ENCODE measurements at regions not wholly inside any gene's neighbourhood (a gene's known extent, or its start where the extent isn't known, plus 50 kb on each side); places are given as distances from the start of the nearest gene placed in this dataset.

DNA sequence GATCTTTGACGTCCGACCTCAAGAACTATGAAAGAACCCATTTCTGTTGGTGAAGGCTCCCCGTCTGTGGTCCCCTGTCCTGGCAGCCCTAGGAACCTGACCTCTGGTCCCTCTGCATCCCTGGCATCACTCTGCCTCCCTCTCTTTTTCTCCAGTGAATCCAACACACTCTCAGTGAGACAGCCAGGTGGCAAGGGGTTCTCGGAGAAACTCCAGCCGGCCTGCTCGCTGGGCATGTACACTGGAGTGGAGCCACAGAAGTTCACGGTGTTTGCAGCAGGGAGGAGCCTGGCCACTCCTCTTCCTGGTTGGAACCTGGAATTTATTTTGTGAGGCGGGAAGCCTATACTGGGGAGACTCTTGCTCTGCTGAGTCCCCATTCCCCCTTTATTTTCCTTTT is 230.2 kb upstream of the AJAP1 start:
- no peak for DNase-seq (ENCODE audit: extremely low read depth, low read depth)
- no peak overlapping the region for H3K4me3 ChIP-seq (replicated peaks; ENCODE audit: low read depth, low read length)
- TF ChIP-seq, protein P1, sequence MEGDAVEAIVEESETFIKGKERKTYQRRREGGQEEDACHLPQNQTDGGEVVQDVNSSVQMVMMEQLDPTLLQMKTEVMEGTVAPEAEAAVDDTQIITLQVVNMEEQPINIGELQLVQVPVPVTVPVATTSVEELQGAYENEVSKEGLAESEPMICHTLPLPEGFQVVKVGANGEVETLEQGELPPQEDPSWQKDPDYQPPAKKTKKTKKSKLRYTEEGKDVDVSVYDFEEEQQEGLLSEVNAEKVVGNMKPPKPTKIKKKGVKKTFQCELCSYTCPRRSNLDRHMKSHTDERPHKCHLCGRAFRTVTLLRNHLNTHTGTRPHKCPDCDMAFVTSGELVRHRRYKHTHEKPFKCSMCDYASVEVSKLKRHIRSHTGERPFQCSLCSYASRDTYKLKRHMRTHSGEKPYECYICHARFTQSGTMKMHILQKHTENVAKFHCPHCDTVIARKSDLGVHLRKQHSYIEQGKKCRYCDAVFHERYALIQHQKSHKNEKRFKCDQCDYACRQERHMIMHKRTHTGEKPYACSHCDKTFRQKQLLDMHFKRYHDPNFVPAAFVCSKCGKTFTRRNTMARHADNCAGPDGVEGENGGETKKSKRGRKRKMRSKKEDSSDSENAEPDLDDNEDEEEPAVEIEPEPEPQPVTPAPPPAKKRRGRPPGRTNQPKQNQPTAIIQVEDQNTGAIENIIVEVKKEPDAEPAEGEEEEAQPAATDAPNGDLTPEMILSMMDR (IDR thresholded peaks at IDR 0.05; ENCODE audit: low read depth, low read length, missing control alignments) = no peak

DNA sequence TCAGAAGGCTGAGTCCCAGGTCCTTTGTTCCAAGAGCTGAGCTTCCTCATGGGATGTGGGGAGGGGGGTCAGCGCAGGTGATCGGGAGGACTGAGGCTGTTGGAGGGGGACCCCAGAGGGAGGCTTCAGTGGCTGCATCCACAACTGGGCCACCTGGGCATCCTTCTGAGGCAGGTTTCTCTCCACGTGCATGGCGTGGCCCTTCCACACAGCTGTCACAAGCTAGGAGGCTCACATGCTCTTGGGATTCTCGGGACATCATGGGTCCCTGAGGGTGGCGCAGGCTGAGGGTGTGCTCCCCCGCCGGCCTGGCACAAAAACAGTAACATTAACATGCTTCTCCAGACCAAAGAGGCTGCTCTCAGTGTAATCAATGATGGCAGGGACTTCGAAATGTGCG is 229.6 kb upstream of the AJAP1 start:
- no peak for DNase-seq (ENCODE audit: extremely low read depth, low read depth)
- no peak overlapping the region for H3K4me3 ChIP-seq (replicated peaks; ENCODE audit: low read depth, low read length)
- TF ChIP-seq, protein P1 (IDR thresholded peaks at IDR 0.05; ENCODE audit: low read depth, low read length, missing control alignments) = no peak

DNA sequence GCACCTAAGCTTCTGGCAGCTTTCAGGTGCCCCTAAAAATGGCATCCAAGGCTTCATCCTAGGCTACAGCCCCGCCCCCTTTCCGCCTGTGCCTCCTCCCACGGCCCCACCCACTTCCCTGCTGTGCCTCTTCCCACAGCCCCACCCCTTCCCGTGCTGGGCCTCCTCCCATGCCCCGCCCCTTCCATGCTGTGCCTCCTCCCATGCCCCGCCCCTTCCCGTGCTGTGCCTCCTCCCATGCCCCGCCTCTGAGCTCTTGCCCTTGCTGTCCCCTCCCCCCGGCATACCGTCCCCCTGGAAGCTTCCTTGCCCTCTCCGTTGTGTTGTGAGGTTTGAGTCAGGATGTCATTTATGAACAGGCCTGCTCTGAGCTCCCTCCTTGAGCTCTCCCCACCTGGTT is 228.5 kb upstream of the AJAP1 start:
- DNase-seq (ENCODE audit: extremely low read depth, low read depth) = no peak
- TF ChIP-seq, protein P1 (IDR thresholded peaks at IDR 0.05; ENCODE audit: low read depth, low read length, missing control alignments) = no peak

DNA sequence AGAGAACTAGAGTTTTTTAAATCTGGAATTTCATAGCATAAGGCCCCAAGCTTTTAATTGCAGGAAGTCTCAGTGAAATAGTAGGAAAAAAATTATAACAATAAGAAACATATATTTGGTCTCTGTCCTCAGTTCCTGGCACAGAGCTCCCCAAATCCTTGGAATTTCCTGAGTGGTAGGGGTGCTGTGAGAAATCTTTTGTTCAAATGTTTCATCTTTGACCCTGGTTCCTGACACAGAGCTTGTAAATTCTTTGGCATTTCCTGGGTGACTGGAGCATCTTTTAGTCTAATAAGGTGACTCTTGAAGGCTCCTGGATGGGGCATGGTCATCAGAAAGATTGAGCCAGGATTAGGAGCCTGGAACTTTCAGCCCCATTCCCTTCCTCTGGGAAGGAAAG is 225.7 kb upstream of the AJAP1 start:
- no peak for DNase-seq (ENCODE audit: extremely low read depth, low read depth)
- TF ChIP-seq, protein P1 (IDR thresholded peaks at IDR 0.05; ENCODE audit: low read depth, low read length, missing control alignments) = no peak
- H3K4me3 ChIP-seq (replicated peaks; ENCODE audit: low read depth, low read length) = no peak overlapping the region

More for the DNA sequence above, 228.5 kb upstream of the AJAP1 start:
- H3K4me3 ChIP-seq (replicated peaks; ENCODE audit: low read depth, low read length) = no peak overlapping the region

DNA sequence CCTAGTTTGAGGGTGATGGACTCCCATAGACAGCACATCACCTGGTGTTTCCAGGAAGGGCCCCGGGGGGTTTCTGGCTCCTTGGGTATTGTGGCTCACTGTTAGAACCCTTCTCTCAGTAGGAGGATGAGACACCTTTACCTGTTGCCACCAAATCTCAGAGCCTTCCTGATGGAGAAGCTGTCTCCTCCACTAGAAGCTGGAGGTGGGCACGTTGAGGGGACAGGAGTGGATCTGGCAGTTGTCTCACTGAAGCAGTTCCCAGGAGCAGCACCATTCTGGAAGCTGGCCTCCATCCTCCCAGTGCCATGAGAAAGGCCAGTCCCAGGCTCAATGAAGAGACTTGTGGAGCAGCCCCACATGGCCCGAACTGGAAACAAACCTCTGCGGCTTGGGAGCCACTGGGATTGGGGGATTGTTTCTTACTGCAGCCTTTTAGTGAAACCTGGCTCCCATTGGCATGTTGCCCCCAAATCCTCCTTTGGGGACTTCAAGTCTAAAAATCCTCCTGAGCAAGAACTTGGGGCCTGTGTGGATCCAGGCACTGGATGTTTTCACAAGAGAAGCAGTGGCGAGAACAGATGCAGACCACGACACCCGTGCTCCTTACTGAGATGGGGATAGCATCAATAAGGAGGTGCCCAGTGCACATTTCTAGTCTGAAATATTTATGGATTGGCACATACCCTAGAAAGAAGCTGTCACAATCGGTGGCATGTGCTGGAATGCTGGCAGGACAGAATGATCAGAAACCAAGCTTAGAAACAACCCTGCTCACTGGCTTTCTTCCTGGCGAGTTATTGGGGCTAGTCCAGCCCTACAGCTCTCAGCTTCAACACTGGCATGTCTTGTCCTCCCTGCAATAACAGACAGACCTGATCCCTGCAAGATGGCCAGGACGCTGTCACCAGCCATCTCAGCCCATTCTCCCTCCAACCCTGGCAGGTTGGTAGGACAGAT is 223.7 kb upstream of the AJAP1 start:
- TF ChIP-seq, protein P1 (IDR thresholded peaks at IDR 0.05; ENCODE audit: low read depth, low read length, missing control alignments) = no peak
- DNase-seq (ENCODE audit: extremely low read depth, low read depth) = no peak
- H3K4me3 ChIP-seq (replicated peaks; ENCODE audit: low read depth, low read length) = no peak overlapping the region

DNA sequence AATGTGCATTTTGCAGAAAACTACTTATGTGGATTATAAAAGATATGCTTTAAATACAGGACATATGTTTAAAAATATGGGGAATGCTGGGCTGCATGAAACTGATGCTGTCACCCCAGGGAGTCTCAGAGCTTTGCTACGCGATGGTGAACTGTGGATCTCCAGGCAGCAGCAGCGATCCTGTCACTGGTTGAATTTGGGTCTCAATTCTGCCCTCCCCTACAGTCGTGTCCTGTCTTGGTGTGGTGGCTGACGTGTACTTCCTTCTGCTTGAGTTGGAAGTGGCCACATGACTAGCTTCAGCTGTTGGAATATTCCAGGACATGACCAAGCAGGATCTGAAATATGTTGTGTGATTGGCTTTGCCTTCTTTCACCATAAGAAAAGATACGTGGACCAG is 222.9 kb upstream of the AJAP1 start:
- TF ChIP-seq, protein P1 (IDR thresholded peaks at IDR 0.05; ENCODE audit: low read depth, low read length, missing control alignments) = no peak
- no peak for DNase-seq (ENCODE audit: extremely low read depth, low read depth)
- H3K4me3 ChIP-seq (replicated peaks; ENCODE audit: low read depth, low read length) = no peak overlapping the region

All from HFF-Myc (cell line).